Activated T-helper 17 cell treated with anti-CD3 and anti-CD28 coated beads, Interleukin-2, amount 50 U/mL, for 72 hours (primary cell): ENCODE measurements at regions not wholly inside any gene's neighbourhood (a gene's known extent, or its start where the extent isn't known, plus 50 kb on each side); places are given as distances from the start of the nearest gene placed in this dataset.
"Not testable (repeated sequence)": the region's sequence is repeated elsewhere in the genome, so short reads cannot be mapped to it uniquely, and the experiment has no call there.

Experiments used
- ATAC-seq: fragments of 150-1000 bp; cut with Tn5 transposase; replicated peaks from 2 replicates; pipeline ENCODE4 v1.10.0; 2021; ENCODE audit warnings: mild to moderate bottlenecking, moderate library complexity
- H3K27ac Mint-ChIP-seq: one replicate; pipeline ENCODE4 v1.8.0; 2022; ENCODE audit warnings: mixed read lengths
- H3K27me3 Mint-ChIP-seq: one replicate; pipeline ENCODE4 v1.8.0; 2022; ENCODE audit warnings: mixed read lengths
- H3K36me3 Mint-ChIP-seq: one replicate; pipeline ENCODE4 v1.8.0; 2022; ENCODE audit warnings: low read depth, mild to moderate bottlenecking, mixed read lengths
- H3K4me1 Mint-ChIP-seq: one replicate; pipeline ENCODE4 v1.8.0; 2022; ENCODE audit warnings: mixed read lengths
- H3K4me3 Mint-ChIP-seq: one replicate; pipeline ENCODE4 v1.8.0; 2022; ENCODE audit warnings: mild to moderate bottlenecking, mixed read lengths
- H3K9me3 Mint-ChIP-seq: one replicate; pipeline ENCODE4 v1.8.0; 2022; ENCODE audit warnings: mixed read lengths

GRCh38 chr2:83826577-83826976, 632.5 kb downstream of the SUCLG1 start:
- Mint-ChIP-seq H3K4me1 (no peaks in the 10 kb centered on the region), H3K36me3 (no peaks in the 10 kb centered on the region), H3K27ac (no peak overlapping the region), H3K9me3 (peaks cover 5% of the 10 kb centered on the region), H3K4me3 (no peak overlapping the region), H3K27me3 (peaks cover 11% of the 10 kb centered on the region)
- ATAC-seq = no peak

GRCh38 chr2:83823229-83823628, 635.9 kb downstream of the SUCLG1 start:
- H3K36me3 Mint-ChIP-seq = no peaks in the 10 kb centered on the region
- H3K4me3 Mint-ChIP-seq = no peak overlapping the region
- no peak for ATAC-seq
- H3K4me1 Mint-ChIP-seq = no peaks in the 10 kb centered on the region
- H3K27me3 Mint-ChIP-seq = peaks cover 11% of the 10 kb centered on the region
- H3K9me3 Mint-ChIP-seq = no peaks in the 10 kb centered on the region
- no peak overlapping the region for H3K27ac Mint-ChIP-seq

GRCh38 chr2:83817511-83817910, 641.6 kb downstream of the SUCLG1 start:
- H3K9me3 Mint-ChIP-seq = no peaks in the 10 kb centered on the region
- no peak for ATAC-seq
- H3K4me3 Mint-ChIP-seq = no peak overlapping the region
- H3K36me3 Mint-ChIP-seq = no peaks in the 10 kb centered on the region
- no peak overlapping the region for H3K27ac Mint-ChIP-seq
- H3K27me3 Mint-ChIP-seq = peaks cover 6% of the 10 kb centered on the region
- no peaks in the 10 kb centered on the region for H3K4me1 Mint-ChIP-seq

- no peaks in the 10 kb centered on the region for H3K4me1 Mint-ChIP-seq
- H3K27me3 Mint-ChIP-seq = no peaks in the 10 kb centered on the region
- H3K27ac Mint-ChIP-seq = no peak overlapping the region
- no peak for ATAC-seq
- no peaks in the 10 kb centered on the region for H3K36me3 Mint-ChIP-seq
- H3K4me3 Mint-ChIP-seq = no peak overlapping the region
- no peaks in the 10 kb centered on the region for H3K9me3 Mint-ChIP-seq
Observed at GRCh38 chr2:83808878-83809277, 650.2 kb downstream of the SUCLG1 start.

GRCh38 chr2:83802604-83803003, 656.5 kb downstream of the SUCLG1 start:
- Mint-ChIP-seq H3K36me3 (no peaks in the 10 kb centered on the region), H3K9me3 (no peaks in the 10 kb centered on the region), H3K4me1 (no peaks in the 10 kb centered on the region), H3K4me3 (no peak overlapping the region), H3K27ac (no peak overlapping the region), H3K27me3 (no peaks in the 10 kb centered on the region)
- ATAC-seq = no peak

- H3K36me3 Mint-ChIP-seq = no peaks in the 10 kb centered on the region
- no peaks in the 10 kb centered on the region for H3K4me1 Mint-ChIP-seq
- no peaks in the 10 kb centered on the region for H3K9me3 Mint-ChIP-seq
- no peak overlapping the region for H3K27ac Mint-ChIP-seq
- no peaks in the 10 kb centered on the region for H3K27me3 Mint-ChIP-seq
- ATAC-seq = no peak
- H3K4me3 Mint-ChIP-seq = no peak overlapping the region
Observed at GRCh38 chr2:83795777-83796176, 663.3 kb downstream of the SUCLG1 start.

GRCh38 chr2:83790467-83790866, 668.6 kb downstream of the SUCLG1 start:
- ATAC-seq = not testable (repeated sequence)

GRCh38 chr2:83789674-83790073, 669.4 kb downstream of the SUCLG1 start:
- H3K27me3 Mint-ChIP-seq, H3K36me3 Mint-ChIP-seq, H3K27ac Mint-ChIP-seq, H3K4me1 Mint-ChIP-seq, H3K4me3 Mint-ChIP-seq, ATAC-seq, H3K9me3 Mint-ChIP-seq: not testable (repeated sequence)

More at GRCh38 chr2:83790467-83790866, 668.6 kb downstream of the SUCLG1 start:
- H3K27me3 Mint-ChIP-seq, H3K9me3 Mint-ChIP-seq, H3K4me1 Mint-ChIP-seq, H3K36me3 Mint-ChIP-seq, H3K4me3 Mint-ChIP-seq, H3K27ac Mint-ChIP-seq: not testable (repeated sequence)

GRCh38 chr2:83788938-83789566, 670.0 kb downstream of the SUCLG1 start:
- not testable (repeated sequence) for H3K27me3 Mint-ChIP-seq, H3K4me1 Mint-ChIP-seq, H3K27ac Mint-ChIP-seq, H3K4me3 Mint-ChIP-seq, H3K9me3 Mint-ChIP-seq, H3K36me3 Mint-ChIP-seq, ATAC-seq

GRCh38 chr2:83787189-83787588, 671.9 kb downstream of the SUCLG1 start:
- no peak overlapping the region for H3K27ac Mint-ChIP-seq
- no peaks in the 10 kb centered on the region for H3K9me3 Mint-ChIP-seq
- no peak overlapping the region for H3K4me3 Mint-ChIP-seq
- no peak for ATAC-seq
- no peaks in the 10 kb centered on the region for H3K27me3 Mint-ChIP-seq
- no peaks in the 10 kb centered on the region for H3K4me1 Mint-ChIP-seq
- no peaks in the 10 kb centered on the region for H3K36me3 Mint-ChIP-seq

GRCh38 chr2:83786140-83786539, 672.9 kb downstream of the SUCLG1 start:
- no peaks in the 10 kb centered on the region for H3K27me3 Mint-ChIP-seq
- ATAC-seq = no peak
- H3K27ac Mint-ChIP-seq = no peak overlapping the region
- no peaks in the 10 kb centered on the region for H3K36me3 Mint-ChIP-seq
- H3K4me1 Mint-ChIP-seq = no peaks in the 10 kb centered on the region
- H3K4me3 Mint-ChIP-seq = no peak overlapping the region
- H3K9me3 Mint-ChIP-seq = peaks cover 6% of the 10 kb centered on the region

- peaks cover 4% of the 10 kb centered on the region for H3K27me3 Mint-ChIP-seq
- peaks cover 10% of the 10 kb centered on the region for H3K9me3 Mint-ChIP-seq
- no peaks in the 10 kb centered on the region for H3K4me1 Mint-ChIP-seq
- H3K27ac Mint-ChIP-seq = no peak overlapping the region
- H3K36me3 Mint-ChIP-seq = no peaks in the 10 kb centered on the region
- H3K4me3 Mint-ChIP-seq = no peak overlapping the region
- ATAC-seq = no peak
Observed at GRCh38 chr2:83784947-83785346, 674.1 kb downstream of the SUCLG1 start.

- no peaks in the 10 kb centered on the region for H3K4me1 Mint-ChIP-seq
Observed at GRCh38 chr2:83784315-83784714, 674.8 kb downstream of the SUCLG1 start.

GRCh38 chr2:83782122-83782521, 677.0 kb downstream of the SUCLG1 start:
- H3K36me3 Mint-ChIP-seq = no peaks in the 10 kb centered on the region
- ATAC-seq = no peak
- H3K4me3 Mint-ChIP-seq = no peak overlapping the region
- peaks cover 11% of the 10 kb centered on the region for H3K9me3 Mint-ChIP-seq
- no peaks in the 10 kb centered on the region for H3K4me1 Mint-ChIP-seq
- H3K27ac Mint-ChIP-seq = no peak overlapping the region
- peaks cover 4% of the 10 kb centered on the region for H3K27me3 Mint-ChIP-seq

More at GRCh38 chr2:83784315-83784714, 674.8 kb downstream of the SUCLG1 start:
- no peaks in the 10 kb centered on the region for H3K36me3 Mint-ChIP-seq
- no peak overlapping the region for H3K4me3 Mint-ChIP-seq
- H3K27me3 Mint-ChIP-seq = peaks cover 4% of the 10 kb centered on the region
- H3K9me3 Mint-ChIP-seq = peaks cover 11% of the 10 kb centered on the region
- ATAC-seq = no peak
- H3K27ac Mint-ChIP-seq = no peak overlapping the region

- no peak overlapping the region for H3K4me3 Mint-ChIP-seq
- peaks cover 16% of the 10 kb centered on the region for H3K9me3 Mint-ChIP-seq
- ATAC-seq = no peak
- no peaks in the 10 kb centered on the region for H3K36me3 Mint-ChIP-seq
- H3K4me1 Mint-ChIP-seq = no peaks in the 10 kb centered on the region
- no peaks in the 10 kb centered on the region for H3K27me3 Mint-ChIP-seq
- no peak overlapping the region for H3K27ac Mint-ChIP-seq
Observed at GRCh38 chr2:83764447-83765005, 694.6 kb downstream of the SUCLG1 start.

GRCh38 chr2:83757329-83757728, 701.8 kb downstream of the SUCLG1 start:
- ATAC-seq = no peak
- Mint-ChIP-seq H3K4me3 (no peak overlapping the region), H3K4me1 (no peaks in the 10 kb centered on the region), H3K9me3 (no peaks in the 10 kb centered on the region), H3K36me3 (no peaks in the 10 kb centered on the region), H3K27me3 (no peaks in the 10 kb centered on the region), H3K27ac (no peak overlapping the region)
